Brain microvascular endothelial cell (primary cell): ENCODE measurements at regions not wholly inside any gene's neighbourhood (a gene's known extent, or its start where the extent isn't known, plus 50 kb on each side); places are given as distances from the start of the nearest gene placed in this dataset.

ENCODE experiments used
- DNase-seq: peaks from one replicate; pipeline ENCODE4 v3.0.0-alpha.2; 2020
- H3K27ac ChIP-seq: fragments of 250-450 bp; sonication (Bioruptor Pico); 2 replicates; pipeline ENCODE4 v1.5.1; 2020; ENCODE audit warnings: mild to moderate bottlenecking, moderate library complexity
- H3K27me3 ChIP-seq: fragments of 250-450 bp; sonication (Bioruptor Pico); replicated peaks from 2 replicates; pipeline ENCODE4 v1.5.1; 2020; ENCODE audit warnings: mild to moderate bottlenecking
- H3K36me3 ChIP-seq: fragments of 250-450 bp; sonication (Bioruptor Pico); replicated peaks from 2 replicates; pipeline ENCODE4 v1.5.1; 2020; ENCODE audit warnings: mild to moderate bottlenecking
- H3K4me3 ChIP-seq: 2 replicates; pipeline ENCODE4 v1.5.1; 2011; ENCODE audit warnings: low read depth, mild to moderate bottlenecking, control low read depth, low read length, moderate library complexity
- CTCF ChIP-seq: IDR thresholded peaks from 2 replicates; pipeline ENCODE4 v1.5.1; 2011; ENCODE audit warnings: low read depth, mild to moderate bottlenecking, moderate library complexity, low read length, control low read depth, inconsistent platforms; ENCODE audit errors: missing control alignments
- in situ Hi-C: cut with HindIII; loops from 2 replicates; pipeline ENCODE4 v1.10.0; 2017; ENCODE audit warnings: low sequenced_read_pairs, low pct_ligation_motif_present

DNA sequence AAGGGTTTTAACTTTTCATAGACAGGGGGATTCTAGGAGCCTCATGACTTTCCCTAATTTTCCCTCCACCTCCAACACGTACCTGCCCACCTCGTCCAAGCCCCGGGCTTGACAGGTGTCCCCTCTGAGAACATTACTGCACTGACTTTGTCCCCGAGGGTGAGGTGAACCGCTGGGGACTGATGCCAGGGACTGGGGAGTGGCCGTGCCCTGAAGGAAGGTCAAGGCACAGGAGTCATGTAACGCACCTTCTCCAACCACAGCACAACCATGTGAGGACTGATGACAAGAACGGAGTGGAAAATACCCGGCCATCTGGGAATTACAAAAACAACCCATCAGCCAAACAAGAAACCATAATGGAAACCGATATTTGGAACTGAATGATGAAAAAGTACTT is 214.7 kb upstream of the C14orf180 start:
- H3K27ac ChIP-seq, result no peak overlapping the region
- no peak for DNase-seq
- no peaks in the 10 kb centered on the region for H3K36me3 ChIP-seq
- TF ChIP-seq CTCF, result no peak
- H3K27me3 ChIP-seq, result no peaks in the 10 kb centered on the region
- in situ Hi-C loops, result no loop called here
- H3K4me3 ChIP-seq, result no peak overlapping the region

DNA sequence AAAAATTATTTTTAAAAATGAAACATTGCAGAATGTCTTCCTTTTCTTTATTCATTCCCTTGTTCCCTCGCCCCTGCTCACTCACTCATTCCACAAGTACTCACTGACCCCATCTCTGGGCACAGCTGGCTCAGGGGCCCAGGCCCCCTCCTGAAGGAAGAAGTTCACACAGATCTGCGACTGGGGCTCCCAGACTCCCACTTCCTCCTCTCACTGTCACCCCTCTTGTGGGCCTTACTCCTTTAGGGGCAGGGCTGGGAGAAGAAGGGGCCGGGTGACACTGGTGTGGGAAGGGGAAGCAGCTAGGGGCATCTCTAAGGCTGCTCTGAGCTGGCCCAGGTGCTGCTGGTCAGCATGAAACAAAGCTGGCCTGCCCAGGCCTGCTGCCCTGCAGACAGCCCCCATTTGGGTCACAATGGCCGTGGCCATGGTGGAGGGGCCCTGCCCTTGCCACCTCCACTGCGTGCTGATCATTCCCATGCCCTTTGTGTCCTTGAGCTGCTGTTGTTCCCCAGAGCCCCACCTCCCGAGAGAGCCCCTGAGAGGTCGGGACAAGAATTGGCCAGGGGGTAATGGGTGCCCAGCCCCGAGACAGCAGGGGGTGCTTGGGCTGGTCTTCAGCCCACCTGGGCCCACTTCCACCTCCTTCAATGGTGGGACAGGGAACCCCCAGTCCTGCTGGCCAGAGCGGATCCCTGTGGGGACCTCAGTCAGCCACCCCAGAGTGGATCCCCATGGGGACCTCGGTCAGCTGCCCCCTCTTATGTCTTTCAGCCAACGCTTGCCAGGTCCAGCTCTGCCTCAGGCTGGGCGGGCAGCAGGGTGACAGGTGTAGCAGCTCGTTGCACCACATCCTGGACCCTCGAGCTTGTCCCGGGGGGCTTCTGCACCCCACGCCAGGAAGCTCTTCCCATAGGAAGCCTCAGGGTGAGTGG is 212.4 kb upstream of the C14orf180 start:
- TF ChIP-seq CTCF, result no peak
- Histone ChIP-seq H3K27me3 (no peaks in the 10 kb centered on the region), H3K27ac (no peak overlapping the region), H3K36me3 (no peaks in the 10 kb centered on the region), H3K4me3 (no peak overlapping the region)
- in situ Hi-C loops, result no loop called here
- DNase-seq, result no peak

DNA sequence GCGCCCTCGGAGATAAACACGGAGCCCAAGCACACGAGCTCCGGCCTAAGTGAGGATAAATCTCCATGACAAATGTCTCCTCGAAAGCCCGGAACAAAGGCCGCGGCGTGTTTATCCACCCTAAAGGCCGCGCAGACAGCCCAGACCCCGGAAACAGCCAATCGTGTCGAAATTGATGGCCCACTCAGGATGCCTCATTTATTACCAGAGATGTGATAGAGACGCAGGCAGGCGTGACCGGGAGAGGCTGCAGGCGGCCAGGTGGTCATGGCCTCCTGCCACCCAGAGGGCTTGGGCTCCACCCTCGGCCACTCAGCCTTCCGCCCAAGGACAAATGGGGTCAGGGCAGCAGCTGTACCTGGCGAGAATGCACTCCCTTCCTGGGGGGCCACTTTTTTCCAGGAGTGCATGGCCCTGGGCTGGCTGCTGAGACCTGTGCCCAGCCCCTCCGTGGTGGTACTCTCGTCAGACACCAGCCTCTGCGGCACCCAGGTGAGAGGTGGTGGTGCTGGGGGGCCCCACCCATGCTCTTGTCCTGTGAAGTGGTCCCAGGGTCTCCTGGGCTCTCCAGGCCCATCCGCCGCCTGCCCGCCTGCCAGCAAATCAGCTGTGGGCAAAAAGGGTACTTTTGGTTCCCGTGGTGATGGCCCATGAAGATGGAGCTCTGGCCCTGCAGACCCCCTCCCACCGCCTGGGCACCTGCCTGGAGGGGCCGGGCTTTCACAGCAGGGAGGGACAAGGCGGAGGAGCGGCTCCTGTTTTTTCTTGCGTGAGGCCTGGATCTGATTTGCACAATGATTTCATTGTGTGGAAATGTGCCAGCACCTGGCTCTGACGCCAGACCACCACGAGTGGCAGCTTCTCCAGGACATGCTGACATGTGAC is 211.5 kb upstream of the C14orf180 start:
- H3K27ac ChIP-seq, result no peak overlapping the region
- in situ Hi-C loops, result no loop called here
- no peak for DNase-seq

DNA sequence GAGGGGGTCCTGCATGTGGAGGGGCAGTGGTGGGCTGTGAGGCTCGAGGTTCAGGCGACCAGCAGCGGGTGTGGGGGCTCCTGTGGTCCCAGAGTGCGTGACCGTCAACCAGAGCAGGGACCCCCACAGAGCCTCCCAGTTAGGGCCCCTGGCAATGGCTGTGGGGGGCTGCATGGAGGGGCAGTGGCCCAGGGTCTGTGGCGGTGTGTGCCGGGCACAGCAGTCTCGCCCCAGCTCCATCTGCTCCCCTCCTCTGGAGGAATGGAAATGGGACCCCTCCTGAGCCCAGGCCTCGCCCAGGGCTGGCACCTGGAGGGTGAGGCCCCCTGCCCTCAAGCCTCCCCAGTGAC is 210.8 kb upstream of the C14orf180 start:
- no peak for DNase-seq
- in situ Hi-C loops, result no loop called here
- no peaks in the 10 kb centered on the region for H3K27me3 ChIP-seq
- H3K36me3 ChIP-seq, result no peaks in the 10 kb centered on the region
- no peak for TF ChIP-seq CTCF
- H3K4me3 ChIP-seq, result no peak overlapping the region
- no peak overlapping the region for H3K27ac ChIP-seq

More for the DNA sequence above, 211.5 kb upstream of the C14orf180 start:
- Histone ChIP-seq H3K27me3 (no peaks in the 10 kb centered on the region), H3K36me3 (no peaks in the 10 kb centered on the region), H3K4me3 (no peak overlapping the region)
- TF ChIP-seq CTCF, result no peak

DNA sequence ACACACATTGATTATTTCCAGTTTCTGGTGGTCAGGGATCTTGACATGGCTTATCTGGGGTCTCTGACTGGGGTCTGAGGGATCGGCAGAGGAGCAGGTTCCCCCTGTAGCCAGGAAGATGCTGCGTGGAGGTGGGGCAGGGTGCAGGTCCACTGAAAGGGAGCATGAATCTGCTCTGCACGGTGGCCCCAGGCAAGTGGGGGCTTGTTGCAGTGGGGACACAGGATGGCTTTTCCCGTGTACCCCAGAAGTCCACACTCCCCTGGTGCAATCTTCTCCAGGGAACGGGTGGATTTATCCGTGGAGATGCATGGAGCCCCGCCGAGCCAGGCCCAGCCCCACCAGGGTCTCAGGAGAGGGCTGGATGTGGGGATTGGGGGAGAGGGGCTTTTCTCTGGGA is 210.4 kb upstream of the C14orf180 start:
- Histone ChIP-seq H3K36me3 (no peaks in the 10 kb centered on the region), H3K27me3 (no peaks in the 10 kb centered on the region), H3K4me3 (no peak overlapping the region), H3K27ac (no peak overlapping the region)
- no peak for DNase-seq
- no peak for TF ChIP-seq CTCF
- in situ Hi-C loops, result no loop called here
